ENCODE measurements at regions not wholly inside any gene's neighbourhood (a gene's known extent, or its start where the extent isn't known, plus 50 kb on each side); places are given as distances from the start of the nearest gene placed in this dataset.

DNA sequence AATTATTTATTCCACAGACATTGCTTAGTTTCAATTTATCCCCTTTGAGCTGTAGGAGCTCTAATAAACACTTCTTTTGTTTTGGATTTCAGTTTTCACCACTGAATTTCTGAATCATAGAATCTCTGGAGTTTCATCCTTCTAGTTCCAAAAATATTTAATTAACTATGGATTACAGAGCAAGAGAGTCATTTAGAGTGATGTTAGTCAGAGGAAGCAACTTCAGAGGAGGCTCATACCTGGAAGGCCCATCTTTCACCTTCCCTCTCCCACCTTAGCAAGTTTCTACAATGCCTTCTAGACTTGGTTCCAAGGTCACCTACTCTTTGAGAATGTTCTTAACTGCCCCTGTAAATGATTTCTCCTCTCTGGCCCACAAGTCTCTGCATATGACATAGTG is 353.2 kb downstream of the SPRY2 start:
- no peak for TF ChIP-seq TAF1 (IDR thresholded peaks at IDR 0.05; ENCODE audit: borderline replicate concordance, insufficient read depth, low read length)
- TF ChIP-seq POLR2AphosphoS5 (IDR thresholded peaks at IDR 0.05; ENCODE audit: low read depth, low read length), result no peak
- no peak for TF ChIP-seq FOXP2 (optimal IDR thresholded peaks at IDR 0.05; ENCODE audit: borderline replicate concordance, extremely low read depth, extremely low read length, insufficient read depth)
- no peak for TF ChIP-seq SIN3A (IDR thresholded peaks at IDR 0.05; ENCODE audit: borderline replicate concordance, insufficient read depth, low read length)
- TF ChIP-seq, protein P1, sequence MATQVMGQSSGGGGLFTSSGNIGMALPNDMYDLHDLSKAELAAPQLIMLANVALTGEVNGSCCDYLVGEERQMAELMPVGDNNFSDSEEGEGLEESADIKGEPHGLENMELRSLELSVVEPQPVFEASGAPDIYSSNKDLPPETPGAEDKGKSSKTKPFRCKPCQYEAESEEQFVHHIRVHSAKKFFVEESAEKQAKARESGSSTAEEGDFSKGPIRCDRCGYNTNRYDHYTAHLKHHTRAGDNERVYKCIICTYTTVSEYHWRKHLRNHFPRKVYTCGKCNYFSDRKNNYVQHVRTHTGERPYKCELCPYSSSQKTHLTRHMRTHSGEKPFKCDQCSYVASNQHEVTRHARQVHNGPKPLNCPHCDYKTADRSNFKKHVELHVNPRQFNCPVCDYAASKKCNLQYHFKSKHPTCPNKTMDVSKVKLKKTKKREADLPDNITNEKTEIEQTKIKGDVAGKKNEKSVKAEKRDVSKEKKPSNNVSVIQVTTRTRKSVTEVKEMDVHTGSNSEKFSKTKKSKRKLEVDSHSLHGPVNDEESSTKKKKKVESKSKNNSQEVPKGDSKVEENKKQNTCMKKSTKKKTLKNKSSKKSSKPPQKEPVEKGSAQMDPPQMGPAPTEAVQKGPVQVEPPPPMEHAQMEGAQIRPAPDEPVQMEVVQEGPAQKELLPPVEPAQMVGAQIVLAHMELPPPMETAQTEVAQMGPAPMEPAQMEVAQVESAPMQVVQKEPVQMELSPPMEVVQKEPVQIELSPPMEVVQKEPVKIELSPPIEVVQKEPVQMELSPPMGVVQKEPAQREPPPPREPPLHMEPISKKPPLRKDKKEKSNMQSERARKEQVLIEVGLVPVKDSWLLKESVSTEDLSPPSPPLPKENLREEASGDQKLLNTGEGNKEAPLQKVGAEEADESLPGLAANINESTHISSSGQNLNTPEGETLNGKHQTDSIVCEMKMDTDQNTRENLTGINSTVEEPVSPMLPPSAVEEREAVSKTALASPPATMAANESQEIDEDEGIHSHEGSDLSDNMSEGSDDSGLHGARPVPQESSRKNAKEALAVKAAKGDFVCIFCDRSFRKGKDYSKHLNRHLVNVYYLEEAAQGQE (IDR thresholded peaks at IDR 0.05; ENCODE audit: insufficient read depth in 1 of 2, low read depth in 2 of 2, low read length in 2 of 2), result no peak

DNA sequence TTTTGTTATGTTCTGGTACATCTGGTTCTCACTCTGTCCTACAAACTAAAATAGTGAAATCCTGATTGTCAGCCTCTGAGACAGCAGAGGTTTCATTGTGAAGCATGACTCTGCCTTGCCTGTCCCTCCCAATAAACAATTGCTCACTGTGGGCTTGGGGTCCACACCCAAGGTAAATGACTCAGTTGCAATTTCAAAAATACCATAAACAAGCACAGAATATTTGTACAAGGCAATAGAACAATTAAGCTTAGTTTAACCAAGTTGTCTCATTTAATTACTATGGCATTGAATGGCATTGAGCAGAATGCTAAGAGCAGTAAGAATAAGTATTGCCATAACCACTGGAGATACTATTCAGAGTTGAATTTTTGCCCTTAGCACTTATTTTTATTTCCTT is 353.6 kb downstream of the SPRY2 start:
- no peak for TF ChIP-seq TAF1 (IDR thresholded peaks at IDR 0.05; ENCODE audit: borderline replicate concordance, insufficient read depth, low read length)

DNA sequence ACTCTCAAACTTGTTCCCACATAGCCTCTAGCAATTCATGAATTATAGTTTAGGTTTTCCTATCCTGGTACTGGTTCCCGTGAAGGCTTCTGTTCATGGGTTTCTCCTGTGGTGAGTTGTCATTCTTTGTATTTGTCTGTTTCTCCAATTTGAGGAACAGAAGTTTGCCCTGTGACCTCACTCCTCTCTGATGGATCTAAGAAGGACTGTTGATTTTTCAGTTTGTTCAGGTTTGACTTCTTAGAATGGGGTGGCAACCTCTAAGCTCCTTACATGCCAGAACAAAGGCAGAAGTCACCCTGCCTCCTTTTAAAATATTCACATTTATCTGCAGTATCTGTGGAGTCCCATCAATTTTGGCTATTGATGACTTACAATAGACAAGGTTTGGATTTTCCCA is 354.0 kb downstream of the SPRY2 start:
- no peak for TF ChIP-seq SIN3A (IDR thresholded peaks at IDR 0.05; ENCODE audit: borderline replicate concordance, insufficient read depth, low read length)
- TF ChIP-seq, protein P1 (IDR thresholded peaks at IDR 0.05; ENCODE audit: insufficient read depth in 1 of 2, low read depth in 2 of 2, low read length in 2 of 2), result no peak

DNA sequence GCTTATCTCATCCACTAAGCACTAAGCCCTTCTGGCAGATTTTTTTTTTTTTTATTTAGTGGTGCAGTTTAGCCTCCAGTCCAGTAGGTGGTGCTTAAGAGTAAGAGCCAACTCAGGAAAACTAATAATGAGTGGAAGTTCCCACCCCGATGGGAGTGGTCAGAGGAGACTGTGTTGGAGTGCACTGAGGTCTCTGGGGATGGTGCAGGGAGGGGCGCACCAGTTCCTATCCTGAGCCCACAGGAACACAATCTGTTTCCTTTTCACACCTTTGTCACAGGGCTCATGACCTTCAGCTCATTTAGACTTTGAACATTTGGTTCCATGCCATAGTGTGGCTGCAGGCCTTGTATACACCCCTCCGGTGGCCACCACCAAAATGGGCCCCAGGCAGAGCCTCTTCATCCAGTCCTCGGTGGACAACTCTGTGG is 367.4 kb downstream of the SPRY2 start:
- no peak for TF ChIP-seq POLR2AphosphoS5 (IDR thresholded peaks at IDR 0.05; ENCODE audit: low read depth, low read length)
- TF ChIP-seq SIN3A (IDR thresholded peaks at IDR 0.05; ENCODE audit: borderline replicate concordance, insufficient read depth, low read length), result no peak
- TF ChIP-seq, protein P1 (IDR thresholded peaks at IDR 0.05; ENCODE audit: insufficient read depth in 1 of 2, low read depth in 2 of 2, low read length in 2 of 2), result no peak
- TF ChIP-seq TAF1 (IDR thresholded peaks at IDR 0.05; ENCODE audit: borderline replicate concordance, insufficient read depth, low read length), result no peak
- no peak for TF ChIP-seq FOXP2 (optimal IDR thresholded peaks at IDR 0.05; ENCODE audit: borderline replicate concordance, extremely low read depth, extremely low read length, insufficient read depth)

DNA sequence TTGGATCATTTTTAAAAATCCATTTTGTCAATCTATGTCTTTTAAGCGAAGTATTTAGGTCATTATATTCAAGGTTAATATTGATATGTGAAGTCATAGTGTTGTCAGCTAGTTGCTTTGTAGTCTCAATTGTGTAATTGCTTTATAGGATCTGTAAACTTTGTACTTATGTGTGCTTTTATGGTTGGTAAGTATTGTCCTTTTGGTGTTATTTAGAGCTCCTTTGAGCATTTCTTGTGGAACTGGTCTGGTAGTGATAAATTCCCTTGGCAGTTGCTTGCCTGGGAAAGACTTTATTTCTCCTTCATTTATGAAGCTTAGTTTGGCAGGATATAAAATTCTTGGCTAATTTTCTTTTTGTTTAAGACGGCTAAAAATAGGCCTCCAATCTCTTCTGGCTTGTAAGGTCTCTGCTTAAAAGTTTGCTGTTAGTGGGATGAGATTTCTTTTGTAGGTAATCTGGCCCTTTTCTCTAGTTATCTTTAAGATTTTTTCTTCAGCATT is 368.8 kb downstream of the SPRY2 start:
- TF ChIP-seq, protein P1 (IDR thresholded peaks at IDR 0.05; ENCODE audit: insufficient read depth in 1 of 2, low read depth in 2 of 2, low read length in 2 of 2), result no peak
- no peak for TF ChIP-seq TAF1 (IDR thresholded peaks at IDR 0.05; ENCODE audit: borderline replicate concordance, insufficient read depth, low read length)

DNA sequence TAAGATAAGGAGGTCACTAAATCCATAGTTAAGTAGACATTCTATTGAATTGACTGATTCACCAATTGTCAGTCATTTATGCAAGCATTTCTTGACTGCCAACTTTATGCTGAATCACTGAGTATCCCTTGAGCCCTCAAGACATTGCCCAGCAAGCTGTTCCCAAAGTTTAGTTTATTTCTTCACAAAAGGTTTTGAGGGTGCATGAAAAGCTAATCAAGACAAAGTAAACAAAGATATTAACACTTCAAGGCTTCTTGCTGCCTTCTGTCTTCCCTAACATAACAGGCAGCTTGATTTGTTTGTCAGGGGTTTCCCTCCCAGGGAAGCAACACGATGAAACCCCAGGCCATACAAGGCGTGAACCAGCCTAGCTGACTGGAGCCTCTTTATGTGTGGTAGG is 374.4 kb downstream of the SPRY2 start:
- TF ChIP-seq POLR2AphosphoS5 (IDR thresholded peaks at IDR 0.05; ENCODE audit: low read depth, low read length) (no peak), TAF1 (IDR thresholded peaks at IDR 0.05; ENCODE audit: borderline replicate concordance, insufficient read depth, low read length) (no peak), FOXP2 (optimal IDR thresholded peaks at IDR 0.05; ENCODE audit: borderline replicate concordance, extremely low read depth, extremely low read length, insufficient read depth) (no peak), SIN3A (IDR thresholded peaks at IDR 0.05; ENCODE audit: borderline replicate concordance, insufficient read depth, low read length) (no peak)
- TF ChIP-seq, protein P1 (IDR thresholded peaks at IDR 0.05; ENCODE audit: insufficient read depth in 1 of 2, low read depth in 2 of 2, low read length in 2 of 2), result no peak

All from PFSK-1 (cell line).